HEK293 (cell line): ENCODE measurements at regions not wholly inside any gene's neighbourhood (a gene's known extent, or its start where the extent isn't known, plus 50 kb on each side); places are given as distances from the start of the nearest gene placed in this dataset.

Source experiments
- CTCF ChIP-seq: fragments of 450-650 bp; formaldehyde crosslinking; IDR thresholded peaks from 2 replicates; pipeline ENCODE4 v1.5.1; 2016; ENCODE audit warnings: missing biosample characterization, missing genetic modification characterization
- ELK4 ChIP-seq: IDR thresholded peaks from 2 replicates; pipeline ENCODE4 v1.6.1; 2011; ENCODE audit warnings: mild to moderate bottlenecking, low read depth, low read length, borderline replicate concordance
- FEZF1 ChIP-seq: fragments of 450-650 bp; formaldehyde crosslinking; IDR thresholded peaks from 2 replicates; pipeline ENCODE4 v1.5.1; 2016; ENCODE audit warnings: missing biosample characterization, missing genetic modification characterization
- PBX3 ChIP-seq: sonication (generic); formaldehyde crosslinking; IDR thresholded peaks from 2 replicates; pipeline ENCODE4 v1.8.1; 2022; ENCODE audit warnings: mild to moderate bottlenecking, moderate library complexity, missing genetic modification reagents
- ZBTB21 ChIP-seq: fragments of 450-650 bp; formaldehyde crosslinking; IDR thresholded peaks from 2 replicates; pipeline ENCODE4 v1.5.1; 2017; ENCODE audit warnings: missing biosample characterization, missing genetic modification characterization
- ZBTB49 ChIP-seq: fragments of 450-650 bp; formaldehyde crosslinking; IDR thresholded peaks from 2 replicates; pipeline ENCODE4 v1.5.1; 2016; ENCODE audit warnings: missing biosample characterization, missing genetic modification characterization, low read depth
- ZNF121 ChIP-seq: fragments of 450-650 bp; formaldehyde crosslinking; IDR thresholded peaks from 2 replicates; pipeline ENCODE4 v1.5.1; 2016; ENCODE audit warnings: missing biosample characterization, missing genetic modification characterization
- ZNF404 ChIP-seq: fragments of 450-650 bp; formaldehyde crosslinking; IDR thresholded peaks from 2 replicates; pipeline ENCODE4 v1.5.1; 2017; ENCODE audit warnings: missing biosample characterization, missing genetic modification characterization
- ZNF530 ChIP-seq: fragments of 450-650 bp; formaldehyde crosslinking; IDR thresholded peaks from 2 replicates; pipeline ENCODE4 v1.5.1; 2016; ENCODE audit warnings: low read depth, missing biosample characterization, missing genetic modification characterization
- ZNF596 ChIP-seq: fragments of 450-650 bp; IDR thresholded peaks from 2 replicates; pipeline ENCODE4 v1.5.0; 2018; ENCODE audit warnings: missing biosample characterization, mild to moderate bottlenecking, missing genetic modification characterization, moderate library complexity
- ZNF639 ChIP-seq: fragments of 450-650 bp; formaldehyde crosslinking; IDR thresholded peaks from 2 replicates; pipeline ENCODE4 v1.5.1; 2016; ENCODE audit warnings: missing biosample characterization, missing genetic modification characterization
- ZNF76 ChIP-seq: fragments of 450-650 bp; formaldehyde crosslinking; IDR thresholded peaks from 2 replicates; pipeline ENCODE4; 2016; ENCODE audit warnings: low read depth, missing biosample characterization, missing genetic modification characterization, borderline replicate concordance
- ZNF768 ChIP-seq: fragments of 450-650 bp; formaldehyde crosslinking; IDR thresholded peaks from 2 replicates; pipeline ENCODE4 v1.5.1; 2018; ENCODE audit warnings: missing biosample characterization, mild to moderate bottlenecking, missing genetic modification characterization

GRCh38 chr2:153287109-153287801 lies 191.3 kb downstream of the RPRM start:
- no peak for TF ChIP-seq CTCF (tag by site-specific recombination)
- TF ChIP-seq ZBTB21 (tag by site-specific recombination): no peak
- no peak for TF ChIP-seq ZNF404 (tag by site-specific recombination)
- TF ChIP-seq PBX3 (CRISPR knock-in tag): no peak
- TF ChIP-seq ZNF768: no peak
- TF ChIP-seq ZNF121 (tag by site-specific recombination): no peak
- TF ChIP-seq ZNF596: no peak
- no peak for TF ChIP-seq ELK4
- TF ChIP-seq ZNF639 (tag by site-specific recombination): no peak
- no peak for TF ChIP-seq ZNF76
- no peak for TF ChIP-seq ZBTB49
- no peak for TF ChIP-seq ZNF530
- no peak for TF ChIP-seq FEZF1 (tag by site-specific recombination)
